HEK293T (cell line): ENCODE measurements at regions not wholly inside any gene's neighbourhood (a gene's known extent, or its start where the extent isn't known, plus 50 kb on each side); places are given as distances from the start of the nearest gene placed in this dataset.
"Not testable (repeated sequence)": the region's sequence is repeated elsewhere in the genome, so short reads cannot be mapped to it uniquely, and the experiment has no call there.

Source experiments
- CTCF ChIA-PET: fragments of 350-600 bp; formaldehyde crosslinking; extraction: SDS; loops from one replicate; lab custom pipeline; 2021; ENCODE audit warnings: antibody characterized with exemption, inconsistent platforms; lab: Yijun Ruan, JAX
- POLR2A ChIA-PET: fragments of 350-600 bp; formaldehyde crosslinking; extraction: SDS; loops from one replicate; lab custom pipeline; 2020; ENCODE audit warnings: antibody characterized with exemption, inconsistent platforms; lab: Yijun Ruan, JAX
- DNase-seq: peaks from one replicate; pipeline ENCODE4 v3.0.0; 2012; ENCODE audit warnings: mixed read lengths; ENCODE audit errors: extremely low spot score
- ARNT ChIP-seq: fragments of 450-650 bp; IDR thresholded peaks from 2 replicates; pipeline ENCODE4 v1.6.1; 2017; ENCODE audit warnings: mild to moderate bottlenecking
- BHLHE40 ChIP-seq: fragments of 450-650 bp; IDR thresholded peaks from 2 replicates; pipeline ENCODE4 v1.6.1; 2016; ENCODE audit warnings: mild to moderate bottlenecking, moderate library complexity, borderline replicate concordance
- CTBP1 ChIP-seq: fragments of 450-650 bp; IDR thresholded peaks from 2 replicates; pipeline ENCODE4 v1.6.1; 2016; ENCODE audit warnings: borderline replicate concordance
- ELF4 ChIP-seq: fragments of 450-650 bp; IDR thresholded peaks from 2 replicates; pipeline ENCODE4 v1.6.1; 2017; ENCODE audit warnings: antibody characterized with exemption
- FOXA1 ChIP-seq: fragments of 450-650 bp; IDR thresholded peaks from 2 replicates; pipeline ENCODE4 v1.6.1; 2016; ENCODE audit warnings: mild to moderate bottlenecking
- FOXK2 ChIP-seq: fragments of 450-650 bp; IDR thresholded peaks from 2 replicates; pipeline ENCODE4 v1.6.1; 2016; ENCODE audit warnings: mild to moderate bottlenecking
- FOXM1 ChIP-seq: fragments of 450-650 bp; IDR thresholded peaks from 2 replicates; pipeline ENCODE4 v1.6.1; 2017; ENCODE audit warnings: mild to moderate bottlenecking, borderline replicate concordance
- HDGF ChIP-seq: fragments of 450-650 bp; IDR thresholded peaks from 2 replicates; pipeline ENCODE4 v1.6.1; 2017; ENCODE audit warnings: antibody characterized with exemption, borderline replicate concordance
- L3MBTL2 ChIP-seq: fragments of 450-650 bp; conservative IDR thresholded peaks from 2 replicates; pipeline ENCODE4 v1.6.1; 2016; ENCODE audit warnings: mild to moderate bottlenecking
- LEF1 ChIP-seq: fragments of 450-650 bp; IDR thresholded peaks from 2 replicates; pipeline ENCODE4 v1.6.1; 2017; ENCODE audit warnings: mild to moderate bottlenecking, borderline replicate concordance
- NFRKB ChIP-seq: fragments of 450-650 bp; IDR thresholded peaks from 2 replicates; pipeline ENCODE4 v1.6.1; 2016; ENCODE audit warnings: mild to moderate bottlenecking, moderate library complexity
- SP1 ChIP-seq: fragments of 450-650 bp; IDR thresholded peaks from 2 replicates; pipeline ENCODE4 v1.6.1; 2017
- SUZ12 ChIP-seq: fragments of 450-650 bp; IDR thresholded peaks from 2 replicates; pipeline ENCODE4 v1.6.1; 2016; ENCODE audit warnings: mild to moderate bottlenecking
- TARDBP ChIP-seq: fragments of 450-650 bp; IDR thresholded peaks from 2 replicates; pipeline ENCODE4 v1.6.1; 2016
- ZNF384 ChIP-seq: fragments of 450-650 bp; IDR thresholded peaks from 2 replicates; pipeline ENCODE4 v1.6.1; 2016
- TF ChIP-seq, protein P1 (sequence below): fragments of 450-650 bp; IDR thresholded peaks from 2 replicates; pipeline ENCODE4 v1.6.1; 2016

DNA sequence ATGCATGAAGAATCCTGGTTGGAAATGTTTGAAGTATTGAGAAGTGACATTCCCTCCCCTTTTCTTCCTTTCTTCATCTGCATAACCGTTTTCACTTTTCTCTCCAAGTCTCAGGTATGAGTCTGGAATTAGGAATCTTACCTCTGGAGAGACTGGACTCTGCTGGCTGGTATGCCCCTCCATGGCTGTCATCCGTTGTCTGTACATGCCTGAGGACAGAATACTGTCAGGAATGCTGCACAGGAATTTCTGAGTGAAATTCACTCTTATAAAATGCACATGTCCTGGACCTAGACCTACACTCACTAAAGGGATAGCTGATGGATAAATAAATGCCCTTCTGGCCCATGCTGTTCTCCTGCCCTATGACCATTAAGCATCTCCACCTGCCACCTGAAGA lies 179.5 kb downstream of the MSN start:
- no peak for TF ChIP-seq SP1
- TF ChIP-seq FOXK2 = no peak
- no peak for TF ChIP-seq HDGF
- TF ChIP-seq LEF1 = no peak
- TF ChIP-seq NFRKB = no peak
- no peak for TF ChIP-seq ARNT
- no peak for TF ChIP-seq L3MBTL2
- no peak for TF ChIP-seq ZNF384
- TF ChIP-seq CTBP1 = no peak
- no peak for TF ChIP-seq SUZ12
- no peak for TF ChIP-seq ELF4
- TF ChIP-seq TARDBP = no peak
- TF ChIP-seq BHLHE40 = no peak
- no peak for TF ChIP-seq FOXA1
- DNase-seq = no peak
- ChIA-PET POLR2A (no interaction called here), CTCF (no interaction called here)

GRCh38 chrX:65841263-65841662 lies 173.8 kb downstream of the MSN start:
- no peak for TF ChIP-seq ZNF384
- no peak for TF ChIP-seq L3MBTL2
- no peak for TF ChIP-seq TARDBP
- no peak for TF ChIP-seq BHLHE40
- TF ChIP-seq LEF1 = no peak
- TF ChIP-seq FOXK2 = no peak
- ChIA-PET POLR2A (no interaction called here), CTCF (no interaction called here)
- no peak for DNase-seq

- no peak for TF ChIP-seq ELF4
- no peak for TF ChIP-seq FOXA1
- no peak for TF ChIP-seq TARDBP
- TF ChIP-seq, protein P1, sequence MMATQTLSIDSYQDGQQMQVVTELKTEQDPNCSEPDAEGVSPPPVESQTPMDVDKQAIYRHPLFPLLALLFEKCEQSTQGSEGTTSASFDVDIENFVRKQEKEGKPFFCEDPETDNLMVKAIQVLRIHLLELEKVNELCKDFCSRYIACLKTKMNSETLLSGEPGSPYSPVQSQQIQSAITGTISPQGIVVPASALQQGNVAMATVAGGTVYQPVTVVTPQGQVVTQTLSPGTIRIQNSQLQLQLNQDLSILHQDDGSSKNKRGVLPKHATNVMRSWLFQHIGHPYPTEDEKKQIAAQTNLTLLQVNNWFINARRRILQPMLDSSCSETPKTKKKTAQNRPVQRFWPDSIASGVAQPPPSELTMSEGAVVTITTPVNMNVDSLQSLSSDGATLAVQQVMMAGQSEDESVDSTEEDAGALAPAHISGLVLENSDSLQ = no peak
- no peak for TF ChIP-seq ZNF384
- TF ChIP-seq FOXK2 = no peak
- no peak for TF ChIP-seq ARNT
- TF ChIP-seq NFRKB = no peak
- no peak for TF ChIP-seq HDGF
- ChIA-PET CTCF (no interaction called here), POLR2A (no interaction called here)
- DNase-seq = no peak
Observed at GRCh38 chrX:65838674-65839073, 171.2 kb downstream of the MSN start.

- CTCF ChIA-PET = no interaction called here
- no peak for TF ChIP-seq HDGF
- no peak for TF ChIP-seq LEF1
- no peak for TF ChIP-seq TARDBP
- TF ChIP-seq L3MBTL2 = no peak
- no peak for TF ChIP-seq ELF4
- no peak for TF ChIP-seq FOXM1
- TF ChIP-seq SP1 = no peak
- TF ChIP-seq, protein P1 = no peak
- no peak for TF ChIP-seq SUZ12
- no peak for TF ChIP-seq NFRKB
Observed at GRCh38 chrX:65837875-65838549, 170.6 kb downstream of the MSN start.

DNA sequence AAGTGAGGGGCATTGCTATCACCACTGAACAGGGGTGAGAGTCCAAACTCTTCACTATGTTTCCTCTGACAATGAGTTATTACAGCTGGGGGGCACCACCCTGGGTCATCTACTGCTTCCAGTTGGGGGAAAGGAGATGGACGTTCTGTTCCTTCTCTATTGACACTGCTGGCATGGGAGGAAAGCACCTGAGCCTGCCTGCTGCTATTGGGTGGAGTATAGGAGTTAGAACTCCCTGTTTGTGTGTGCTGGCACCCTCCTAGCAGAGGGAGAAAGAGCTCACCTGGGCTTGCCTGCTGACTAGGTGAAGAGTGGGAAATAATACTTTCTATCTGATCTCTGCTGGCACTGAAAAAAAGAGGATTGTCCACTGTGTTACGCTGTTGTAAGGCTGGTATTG lies 163.8 kb downstream of the MSN start:
- TF ChIP-seq SUZ12 (no peak), FOXK2 (no peak), BHLHE40 (no peak), HDGF (no peak), NFRKB (no peak), FOXM1 (no peak), CTBP1 (no peak), L3MBTL2 (no peak)
- CTCF ChIA-PET = no interaction called here
- POLR2A ChIA-PET = no interaction called here
- no peak for DNase-seq

More at GRCh38 chrX:65837875-65838549, 170.6 kb downstream of the MSN start:
- POLR2A ChIA-PET = no interaction called here
- no peak for DNase-seq

- no peak for TF ChIP-seq TARDBP
- no peak for TF ChIP-seq FOXA1
- no peak for TF ChIP-seq ZNF384
- TF ChIP-seq ARNT = no peak
- TF ChIP-seq, protein P1 = no peak
- no peak for TF ChIP-seq HDGF
- no peak for TF ChIP-seq NFRKB
- TF ChIP-seq ELF4 = no peak
- TF ChIP-seq CTBP1 = no peak
- TF ChIP-seq L3MBTL2 = no peak
- no peak for TF ChIP-seq FOXM1
- CTCF ChIA-PET = no interaction called here
- DNase-seq = no peak
- POLR2A ChIA-PET = no interaction called here
Observed at GRCh38 chrX:65828599-65828998, 161.1 kb downstream of the MSN start.

GRCh38 chrX:65825226-65825625 lies 157.8 kb downstream of the MSN start:
- POLR2A ChIA-PET, CTCF ChIA-PET, DNase-seq: not testable (repeated sequence)
